ENCODE measurements at regions not wholly inside any gene's neighbourhood (a gene's known extent, or its start where the extent isn't known, plus 50 kb on each side); places are given as distances from the start of the nearest gene placed in this dataset.

DNA sequence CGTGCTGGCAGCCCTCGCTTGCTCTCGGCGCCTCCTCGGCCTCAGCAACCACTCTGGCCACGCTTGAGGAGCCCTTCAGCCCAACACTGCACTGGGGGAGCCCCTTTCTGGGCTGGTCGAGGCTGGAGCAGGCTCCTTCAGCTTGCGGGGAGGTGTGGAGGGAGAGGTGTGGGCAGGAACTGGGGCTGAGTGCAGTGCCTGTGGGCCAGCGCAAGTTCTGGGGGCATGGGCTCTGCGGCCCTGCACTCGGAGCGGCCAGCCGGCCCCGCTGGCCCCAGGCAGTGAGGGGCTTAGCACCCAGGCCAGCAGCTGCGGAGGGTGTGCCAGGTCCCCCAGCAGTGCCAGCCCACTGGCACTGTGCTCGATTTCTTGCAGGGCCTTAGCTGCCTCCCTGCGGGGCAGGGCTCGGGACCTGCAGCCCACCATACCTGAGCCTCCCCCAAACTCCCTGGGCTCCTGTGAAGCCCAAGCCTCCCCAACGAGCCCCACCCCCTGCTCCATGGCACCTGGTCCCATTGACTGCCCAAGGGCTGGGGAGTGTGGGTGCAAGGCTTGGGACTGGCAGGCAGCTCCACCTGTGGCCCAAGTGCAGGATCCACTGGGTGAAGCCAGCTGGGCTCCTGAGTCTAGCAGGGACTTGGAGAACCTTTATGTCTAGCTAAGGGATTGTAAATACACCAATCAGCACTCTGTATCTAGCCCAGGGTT lies 556.8 kb downstream of the GABRG1 start:
- H3K36me3 ChIP-seq = no peaks in the 10 kb centered on the region
- H3K4me1 ChIP-seq = no peaks in the 10 kb centered on the region
- no peak overlapping the region for H3K27ac ChIP-seq
- DNase-seq (ENCODE audit: low spot score) = no peak
- H3K4me3 ChIP-seq = no peak overlapping the region
- no peaks in the 10 kb centered on the region for H3K27me3 ChIP-seq
- TF ChIP-seq, protein P1, sequence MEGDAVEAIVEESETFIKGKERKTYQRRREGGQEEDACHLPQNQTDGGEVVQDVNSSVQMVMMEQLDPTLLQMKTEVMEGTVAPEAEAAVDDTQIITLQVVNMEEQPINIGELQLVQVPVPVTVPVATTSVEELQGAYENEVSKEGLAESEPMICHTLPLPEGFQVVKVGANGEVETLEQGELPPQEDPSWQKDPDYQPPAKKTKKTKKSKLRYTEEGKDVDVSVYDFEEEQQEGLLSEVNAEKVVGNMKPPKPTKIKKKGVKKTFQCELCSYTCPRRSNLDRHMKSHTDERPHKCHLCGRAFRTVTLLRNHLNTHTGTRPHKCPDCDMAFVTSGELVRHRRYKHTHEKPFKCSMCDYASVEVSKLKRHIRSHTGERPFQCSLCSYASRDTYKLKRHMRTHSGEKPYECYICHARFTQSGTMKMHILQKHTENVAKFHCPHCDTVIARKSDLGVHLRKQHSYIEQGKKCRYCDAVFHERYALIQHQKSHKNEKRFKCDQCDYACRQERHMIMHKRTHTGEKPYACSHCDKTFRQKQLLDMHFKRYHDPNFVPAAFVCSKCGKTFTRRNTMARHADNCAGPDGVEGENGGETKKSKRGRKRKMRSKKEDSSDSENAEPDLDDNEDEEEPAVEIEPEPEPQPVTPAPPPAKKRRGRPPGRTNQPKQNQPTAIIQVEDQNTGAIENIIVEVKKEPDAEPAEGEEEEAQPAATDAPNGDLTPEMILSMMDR (IDR thresholded peaks at IDR 0.05) = no peak
- H3K9me3 ChIP-seq = no peaks in the 10 kb centered on the region

DNA sequence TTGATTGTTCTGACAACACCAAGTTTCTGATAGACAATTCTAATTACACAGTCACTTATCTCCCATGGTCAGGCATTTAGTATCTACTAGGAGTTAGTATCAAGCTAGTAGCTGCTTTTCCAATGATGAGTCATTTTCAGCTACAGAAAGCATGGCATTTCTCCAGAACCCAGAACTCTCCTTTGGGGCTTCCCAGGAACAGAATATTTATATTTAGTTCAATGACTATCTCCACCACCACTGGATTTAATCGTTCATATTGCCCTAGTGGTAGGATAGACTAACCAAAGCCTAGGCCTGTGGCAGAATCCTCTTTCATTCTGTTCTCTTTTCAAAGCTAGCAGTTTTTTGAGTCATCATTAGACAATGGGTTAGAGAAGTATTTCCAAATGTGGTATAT lies 569.4 kb downstream of the GABRG1 start:
- H3K9me3 ChIP-seq = no peaks in the 10 kb centered on the region
- no peaks in the 10 kb centered on the region for H3K36me3 ChIP-seq
- TF ChIP-seq, protein P1 (IDR thresholded peaks at IDR 0.05) = no peak
- DNase-seq (ENCODE audit: low spot score) = no peak
- H3K27me3 ChIP-seq = no peaks in the 10 kb centered on the region
- H3K4me1 ChIP-seq = no peaks in the 10 kb centered on the region
- no peak overlapping the region for H3K4me3 ChIP-seq
- no peak overlapping the region for H3K27ac ChIP-seq

DNA sequence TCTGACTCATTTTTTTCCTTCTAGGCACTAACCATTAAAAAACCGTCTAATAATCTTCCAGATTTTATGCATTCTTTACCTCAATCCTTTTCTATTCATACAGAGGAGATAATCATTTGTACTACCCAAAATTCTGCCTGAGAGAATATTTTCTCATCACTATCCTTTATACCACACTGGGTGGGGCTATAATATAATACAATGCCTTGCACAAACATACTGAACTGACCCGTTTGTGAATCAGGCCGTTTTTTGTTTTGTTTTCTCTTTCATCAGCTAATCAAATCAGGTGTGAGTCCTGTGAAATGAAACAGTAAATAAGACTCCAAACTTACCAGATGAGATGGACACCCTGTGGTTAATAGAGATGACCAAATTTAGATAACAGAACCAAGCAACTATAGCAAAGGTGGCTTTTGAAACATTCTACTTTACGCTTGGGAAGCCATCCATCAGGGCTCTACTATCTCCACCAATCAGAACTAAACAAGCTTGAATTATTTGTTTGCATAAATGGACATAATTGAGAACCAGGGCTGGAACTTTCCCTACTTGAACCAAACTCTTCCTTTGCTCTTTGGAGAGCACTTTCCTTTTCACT lies 573.0 kb downstream of the GABRG1 start:
- Histone ChIP-seq H3K4me3 (no peak overlapping the region), H3K27me3 (no peaks in the 10 kb centered on the region), H3K9me3 (no peaks in the 10 kb centered on the region), H3K36me3 (no peaks in the 10 kb centered on the region), H3K27ac (no peak overlapping the region), H3K4me1 (no peaks in the 10 kb centered on the region)
- DNase-seq (ENCODE audit: low spot score) = no peak
- TF ChIP-seq, protein P1 (IDR thresholded peaks at IDR 0.05) = no peak

DNA sequence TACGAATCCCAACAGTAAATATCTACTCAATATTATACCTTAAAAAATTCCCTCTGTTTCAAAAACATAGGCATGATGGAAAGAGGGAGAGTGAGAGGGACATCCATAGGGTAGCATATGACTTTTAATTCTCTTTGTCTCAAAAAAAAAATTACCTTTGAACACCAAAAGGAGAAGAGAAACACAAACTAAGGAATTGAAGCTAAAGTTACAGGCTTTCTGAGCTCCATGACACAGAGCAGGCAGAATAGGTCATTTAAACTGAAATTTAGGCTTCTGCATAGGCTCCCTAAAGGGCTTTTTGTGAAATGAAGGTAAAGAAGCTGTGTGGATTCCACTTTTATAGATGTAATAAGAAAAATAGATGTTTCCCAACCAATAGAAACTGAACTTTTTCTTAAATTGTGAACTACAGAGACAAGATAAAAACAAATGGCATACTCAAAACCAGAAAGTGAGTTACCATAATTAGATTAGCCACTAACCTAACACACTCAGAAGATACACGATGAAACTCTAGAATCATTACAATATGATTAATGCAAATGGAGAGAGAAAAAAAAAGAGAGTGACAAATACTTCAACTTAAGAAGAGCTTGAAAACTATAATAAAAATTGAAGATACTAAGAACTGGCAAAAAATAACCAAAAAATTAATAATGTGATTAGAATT lies 584.6 kb downstream of the GABRG1 start:
- H3K4me1 ChIP-seq = no peaks in the 10 kb centered on the region
- H3K27me3 ChIP-seq = no peaks in the 10 kb centered on the region
- no peak for DNase-seq (ENCODE audit: low spot score)
- H3K27ac ChIP-seq = no peak overlapping the region
- H3K9me3 ChIP-seq = no peaks in the 10 kb centered on the region
- no peaks in the 10 kb centered on the region for H3K36me3 ChIP-seq
- no peak overlapping the region for H3K4me3 ChIP-seq
- TF ChIP-seq, protein P1 (IDR thresholded peaks at IDR 0.05) = no peak

DNA sequence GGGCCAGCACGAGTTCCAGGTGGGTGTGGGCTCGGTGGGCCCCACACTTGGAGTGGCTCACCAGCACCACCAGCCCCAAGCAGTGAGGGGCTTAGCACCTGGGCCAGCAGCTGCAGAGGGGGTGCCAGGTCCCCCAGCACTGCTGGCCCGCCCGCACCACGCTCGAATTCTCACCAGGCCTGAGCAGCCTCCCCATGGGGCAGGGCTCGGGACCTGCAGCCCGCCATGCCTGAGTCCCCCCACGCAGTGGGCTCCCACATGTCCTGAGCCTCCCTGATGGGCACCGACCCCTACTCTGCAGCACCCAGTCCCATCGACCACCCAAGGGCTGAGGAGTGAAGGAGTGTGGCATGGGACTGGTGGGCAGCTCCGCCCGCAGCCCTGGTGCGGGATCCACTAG lies 593.4 kb downstream of the GABRG1 start:
- no peak for DNase-seq (ENCODE audit: low spot score)
- no peaks in the 10 kb centered on the region for H3K4me1 ChIP-seq
- TF ChIP-seq, protein P1 (IDR thresholded peaks at IDR 0.05) = no peak

More for the DNA sequence above, 593.4 kb downstream of the GABRG1 start:
- Histone ChIP-seq H3K4me3 (no peak overlapping the region), H3K27me3 (no peaks in the 10 kb centered on the region), H3K36me3 (no peaks in the 10 kb centered on the region), H3K9me3 (no peaks in the 10 kb centered on the region), H3K27ac (no peak overlapping the region)
